Activated naive CD8-positive, alpha-beta T cell treated with anti-CD3 and anti-CD28 coated beads, Interleukin-2, amount 50 U/mL, for 24 hours (primary cell): ENCODE measurements at regions not wholly inside any gene's neighbourhood (a gene's known extent, or its start where the extent isn't known, plus 50 kb on each side); places are given as distances from the start of the nearest gene placed in this dataset.

ENCODE experiments used
- ATAC-seq: fragments of 150-1000 bp; cut with Tn5 transposase; one replicate; pipeline ENCODE4 v1.10.0; 2021
- DNase-seq: peaks from one replicate; pipeline ENCODE4 v3.0.0; 2021
- H3K27ac Mint-ChIP-seq: one replicate; pipeline ENCODE4 v1.8.0; 2021; ENCODE audit warnings: mild to moderate bottlenecking, mixed read lengths
- H3K27me3 Mint-ChIP-seq: one replicate; pipeline ENCODE4 v1.8.0; 2021; ENCODE audit warnings: mixed read lengths
- H3K36me3 Mint-ChIP-seq: one replicate; pipeline ENCODE4 v1.8.0; 2021; ENCODE audit warnings: low read depth, mixed read lengths
- H3K4me1 Mint-ChIP-seq: one replicate; pipeline ENCODE4 v1.8.0; 2021; ENCODE audit warnings: mixed read lengths
- H3K4me3 Mint-ChIP-seq: one replicate; pipeline ENCODE4 v1.8.0; 2021; ENCODE audit warnings: mild to moderate bottlenecking, moderate library complexity, mixed read lengths
- H3K9me3 Mint-ChIP-seq: one replicate; pipeline ENCODE4 v1.8.0; 2021; ENCODE audit warnings: mixed read lengths

DNA sequence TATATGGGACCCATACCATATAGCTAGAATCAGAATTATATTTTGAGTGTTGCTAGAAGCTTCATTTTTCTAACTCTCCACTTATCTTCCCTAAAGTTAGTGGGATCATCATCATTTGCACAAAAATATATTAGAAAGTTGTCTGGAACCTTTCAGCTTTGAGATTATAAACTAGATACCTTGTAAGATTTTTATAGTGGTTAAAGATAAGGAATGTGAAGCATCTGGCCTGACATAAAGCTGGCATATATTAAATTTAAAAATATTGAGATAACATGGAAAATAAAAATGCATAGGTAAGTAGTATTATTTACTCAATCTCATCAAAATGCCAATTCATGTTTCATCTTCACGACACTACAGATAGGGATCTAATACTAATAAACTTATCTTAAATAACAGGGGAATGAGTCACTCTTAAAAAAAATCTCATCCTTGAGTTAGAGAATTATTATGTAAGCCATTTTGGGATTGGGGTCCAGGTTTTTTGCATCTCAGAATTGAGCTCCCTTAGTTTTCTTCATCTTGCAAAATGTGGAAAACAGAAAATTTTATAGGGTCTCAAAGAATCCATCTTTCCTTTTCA, 318.5 kb downstream of the KCNC2 start:
- Mint-ChIP-seq H3K9me3 (no peaks in the 10 kb centered on the region), H3K4me1 (peaks cover 30% of the 10 kb centered on the region), H3K27ac (no peak overlapping the region), H3K36me3 (no peaks in the 10 kb centered on the region), H3K4me3 (no peak overlapping the region), H3K27me3 (no peaks in the 10 kb centered on the region)
- DNase-seq, result no peak
- ATAC-seq, result no peak

DNA sequence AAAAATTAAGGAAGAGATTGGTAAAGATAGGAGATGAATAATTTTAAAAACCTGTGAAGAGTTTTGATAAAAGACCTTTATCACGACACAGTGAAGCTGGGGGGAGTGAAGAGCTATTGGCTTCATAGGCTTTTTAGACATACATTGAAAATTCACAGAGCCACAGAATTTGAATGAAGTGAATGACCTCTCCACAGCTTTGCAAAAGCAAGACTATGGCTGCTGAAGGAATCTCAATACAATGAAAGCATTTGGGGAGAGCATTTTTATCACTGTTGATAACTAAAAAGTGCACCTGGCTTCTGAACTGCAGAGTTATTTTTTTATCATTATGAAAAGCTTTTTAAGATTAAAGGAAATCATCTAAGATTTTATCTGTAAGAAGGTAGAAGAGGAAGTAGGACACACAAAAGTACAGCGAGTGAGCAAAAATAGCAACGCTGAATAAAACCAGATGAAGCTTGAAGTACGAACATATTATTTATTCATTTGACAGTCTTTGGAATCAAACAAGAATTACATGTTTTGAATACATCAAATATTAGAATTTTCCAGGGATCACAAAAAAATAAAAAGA, 317.5 kb downstream of the KCNC2 start:
- Mint-ChIP-seq H3K4me1 (peaks cover 30% of the 10 kb centered on the region), H3K36me3 (no peaks in the 10 kb centered on the region), H3K9me3 (no peaks in the 10 kb centered on the region), H3K4me3 (peak overlapping the region; percentile 12), H3K27me3 (no peaks in the 10 kb centered on the region), H3K27ac (no peak overlapping the region)
- ATAC-seq (no peak), DNase-seq (no peak)

DNA sequence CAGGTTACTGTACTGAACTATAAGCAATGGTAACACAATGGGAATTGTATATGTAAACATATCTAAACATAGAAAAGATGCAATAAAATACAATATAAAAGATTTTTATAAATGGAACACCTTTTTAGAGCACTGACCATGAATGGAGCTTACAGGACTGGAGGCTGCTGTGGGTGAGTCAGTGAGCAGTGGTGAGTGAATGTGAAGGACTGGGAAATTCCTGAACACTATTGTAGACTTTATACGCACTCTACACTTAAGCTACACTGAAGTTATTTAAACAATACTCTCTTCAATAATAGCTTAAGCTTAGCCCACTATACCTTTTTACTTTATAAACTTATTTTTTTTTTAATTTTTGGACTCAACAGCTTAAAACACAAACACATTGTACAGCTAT, 313.5 kb downstream of the KCNC2 start:
- no peak for ATAC-seq
- Mint-ChIP-seq H3K36me3 (no peaks in the 10 kb centered on the region), H3K27ac (no peak overlapping the region)

DNA sequence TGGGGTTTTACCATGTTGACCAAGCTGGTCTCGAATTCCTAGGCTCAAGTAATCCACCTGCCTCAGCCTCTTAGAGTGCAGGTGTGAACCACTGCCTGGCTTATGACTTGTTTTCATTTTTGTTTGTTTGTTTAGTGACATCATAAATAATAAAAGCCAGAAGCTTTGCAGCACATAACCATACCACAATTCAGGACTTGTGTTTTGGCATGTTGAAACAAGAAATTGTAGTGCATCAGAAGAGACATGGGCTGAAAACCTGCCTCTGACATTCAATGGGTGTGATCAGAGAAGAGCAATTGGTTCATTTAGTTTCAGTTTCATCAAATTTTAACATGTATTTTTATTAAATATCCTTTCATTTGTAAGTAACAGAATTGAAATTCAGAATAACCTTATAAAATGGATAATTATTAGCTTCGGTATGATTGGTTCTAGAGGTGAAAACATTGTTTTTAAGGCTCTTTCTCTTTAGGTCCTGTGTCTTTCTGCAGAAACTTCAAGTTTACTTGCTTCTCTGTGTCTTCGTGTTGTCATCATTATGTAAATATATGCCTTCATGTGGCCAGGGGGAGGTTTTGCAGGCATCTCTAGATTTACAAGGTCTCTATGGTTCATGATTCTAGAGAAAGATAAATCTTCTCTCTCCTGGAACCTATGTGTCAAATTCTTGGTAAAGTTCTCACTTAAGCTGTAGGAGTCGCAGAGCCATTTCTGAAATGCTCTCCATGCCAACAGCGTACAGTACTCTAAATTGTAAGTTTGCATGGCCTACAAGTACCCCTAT, 312.0 kb downstream of the KCNC2 start:
- H3K27me3 Mint-ChIP-seq, result no peaks in the 10 kb centered on the region

More for the DNA sequence above, 313.5 kb downstream of the KCNC2 start:
- DNase-seq, result no peak
- Mint-ChIP-seq H3K9me3 (no peaks in the 10 kb centered on the region), H3K27me3 (no peaks in the 10 kb centered on the region), H3K4me3 (no peak overlapping the region), H3K4me1 (peaks cover 37% of the 10 kb centered on the region)

DNA sequence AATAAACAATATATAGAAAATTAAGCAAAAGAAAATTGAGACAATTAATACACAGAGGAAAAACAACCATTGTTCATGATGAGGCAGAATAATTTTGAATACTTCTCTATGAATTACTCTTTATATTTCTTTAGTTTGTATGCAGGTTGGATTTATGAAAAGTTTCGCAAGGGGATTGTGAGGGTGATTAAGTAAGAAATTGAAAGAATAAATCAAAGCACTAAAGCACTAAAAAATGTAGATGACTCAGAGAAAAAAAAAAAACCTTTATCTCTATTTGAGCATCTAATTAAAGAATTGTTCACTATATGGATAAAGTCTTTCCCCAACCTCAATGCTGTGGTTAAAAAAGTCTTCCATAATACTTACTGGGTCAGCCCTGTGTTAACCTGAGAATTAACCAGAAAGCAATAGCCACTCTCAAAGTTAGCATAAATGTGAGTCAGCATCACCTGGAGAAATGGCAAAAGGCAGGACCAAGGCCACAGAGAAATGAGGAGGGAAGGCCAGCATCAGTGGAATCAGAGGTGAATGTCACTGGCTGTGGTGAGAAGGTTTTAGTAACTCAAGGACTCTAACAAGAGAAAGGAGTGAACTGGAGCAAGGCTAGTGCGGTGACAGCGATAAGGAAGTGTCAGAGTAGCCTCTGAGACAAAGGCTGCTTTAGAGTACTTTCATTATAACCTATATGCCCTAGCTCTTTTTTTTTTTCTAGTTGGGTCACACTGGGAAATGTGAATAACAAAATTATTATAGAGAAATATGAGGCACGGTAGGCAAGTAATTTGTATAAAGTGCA, 310.4 kb downstream of the KCNC2 start:
- H3K27me3 Mint-ChIP-seq, result no peaks in the 10 kb centered on the region
- H3K4me1 Mint-ChIP-seq, result peaks cover 24% of the 10 kb centered on the region
- H3K27ac Mint-ChIP-seq, result peak overlapping the region; percentile 36
- no peak overlapping the region for H3K4me3 Mint-ChIP-seq
- ATAC-seq (peak; percentile 50), DNase-seq (no peak)
- H3K9me3 Mint-ChIP-seq, result no peaks in the 10 kb centered on the region
- no peaks in the 10 kb centered on the region for H3K36me3 Mint-ChIP-seq

More for the DNA sequence above, 312.0 kb downstream of the KCNC2 start:
- H3K4me1 Mint-ChIP-seq, result peaks cover 25% of the 10 kb centered on the region
- H3K9me3 Mint-ChIP-seq, result no peaks in the 10 kb centered on the region
- H3K4me3 Mint-ChIP-seq, result no peak overlapping the region
- ATAC-seq (peak; percentile 33), DNase-seq (no peak)
- H3K27ac Mint-ChIP-seq, result peak overlapping the region; percentile 56
- H3K36me3 Mint-ChIP-seq, result no peaks in the 10 kb centered on the region

DNA sequence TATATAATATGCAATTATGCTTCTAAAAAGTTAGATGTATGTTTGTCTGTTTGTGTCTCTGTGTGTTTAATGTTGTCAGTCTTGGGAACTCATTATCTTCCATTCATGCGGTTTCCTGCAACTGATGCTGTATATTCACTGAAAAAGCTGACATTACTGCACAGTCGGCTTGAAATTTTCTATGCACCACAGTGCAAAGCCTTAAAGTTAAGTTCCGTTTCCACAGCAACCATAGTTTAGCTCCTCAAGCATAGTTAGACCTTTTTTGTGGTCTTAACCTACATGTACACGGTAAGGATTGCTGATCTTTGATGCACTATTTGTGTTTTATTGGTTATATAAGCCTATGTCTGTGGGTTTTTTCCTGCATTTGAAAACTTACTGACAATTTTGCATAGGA, 309.4 kb downstream of the KCNC2 start:
- DNase-seq, result no peak
- Mint-ChIP-seq H3K4me3 (no peak overlapping the region), H3K27ac (no peak overlapping the region), H3K4me1 (peaks cover 24% of the 10 kb centered on the region), H3K27me3 (no peaks in the 10 kb centered on the region), H3K9me3 (no peaks in the 10 kb centered on the region), H3K36me3 (no peaks in the 10 kb centered on the region)
- ATAC-seq, result no peak

DNA sequence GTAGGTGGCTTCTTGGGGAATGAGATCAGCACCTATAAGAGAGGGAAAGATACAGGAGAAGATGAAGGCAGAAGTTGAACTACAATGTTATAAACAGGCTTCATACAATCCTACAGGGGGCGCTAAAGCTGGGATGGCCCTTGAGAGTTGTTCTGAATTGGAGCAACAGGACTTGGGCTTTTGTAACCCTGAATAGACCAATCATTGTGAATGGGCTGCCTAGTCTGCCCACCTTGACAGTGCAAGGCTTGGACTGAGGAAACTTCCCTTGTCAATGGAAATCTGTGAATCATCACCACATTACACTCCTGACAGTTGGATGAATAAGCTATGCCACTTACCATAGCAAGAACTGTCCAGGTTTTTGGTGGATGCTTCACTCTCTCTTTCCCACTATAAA, 306.1 kb downstream of the KCNC2 start:
- Mint-ChIP-seq H3K27ac (no peak overlapping the region), H3K27me3 (no peaks in the 10 kb centered on the region), H3K36me3 (no peaks in the 10 kb centered on the region), H3K4me3 (no peak overlapping the region), H3K4me1 (peaks cover 22% of the 10 kb centered on the region), H3K9me3 (no peaks in the 10 kb centered on the region)
- DNase-seq, result no peak
- peak; percentile 81 for ATAC-seq

DNA sequence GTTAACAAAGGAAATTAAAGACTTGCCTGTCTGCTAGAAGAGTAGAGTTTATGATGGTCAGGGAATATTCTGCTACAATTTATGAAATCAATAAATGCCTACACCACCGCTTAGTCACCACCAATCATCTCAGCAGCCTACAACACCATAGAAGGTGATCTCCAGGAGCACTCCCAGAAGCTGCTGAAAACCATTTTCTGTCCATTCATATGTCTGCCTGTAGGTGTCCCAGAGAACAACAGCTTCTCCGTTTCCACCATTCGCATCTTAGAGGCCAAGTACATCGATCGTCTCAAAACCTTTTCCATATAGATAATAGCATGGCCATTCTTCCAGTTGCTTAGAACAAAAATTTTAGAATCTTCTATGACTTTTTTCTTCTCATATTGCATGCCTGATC, 303.4 kb downstream of the KCNC2 start:
- ATAC-seq (no peak), DNase-seq (no peak)
- Mint-ChIP-seq H3K4me3 (no peak overlapping the region), H3K27me3 (no peaks in the 10 kb centered on the region), H3K9me3 (no peaks in the 10 kb centered on the region), H3K27ac (no peak overlapping the region), H3K4me1 (no peaks in the 10 kb centered on the region), H3K36me3 (no peaks in the 10 kb centered on the region)

DNA sequence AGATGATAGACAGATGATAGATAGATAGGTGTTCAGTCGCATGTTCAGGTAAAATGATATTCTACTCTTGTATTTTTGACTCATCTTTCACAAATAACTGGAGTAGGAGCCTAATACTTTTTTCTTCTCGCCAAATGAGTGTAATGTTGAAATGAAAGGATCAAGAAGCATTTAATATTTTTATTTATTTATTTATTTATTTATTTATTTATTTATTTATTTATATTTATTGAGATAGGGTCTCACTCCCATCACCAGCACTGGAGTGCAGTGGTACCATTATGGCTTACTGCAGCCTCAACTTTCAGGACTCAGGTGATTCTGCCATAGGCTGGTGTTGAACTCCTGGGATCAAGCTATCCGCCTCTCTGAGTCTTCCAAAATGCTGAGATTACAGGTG, 298.8 kb downstream of the KCNC2 start:
- no peak overlapping the region for H3K4me3 Mint-ChIP-seq
- no peaks in the 10 kb centered on the region for H3K9me3 Mint-ChIP-seq
- ATAC-seq (no peak), DNase-seq (no peak)
- no peak overlapping the region for H3K27ac Mint-ChIP-seq
- no peaks in the 10 kb centered on the region for H3K27me3 Mint-ChIP-seq
- H3K36me3 Mint-ChIP-seq, result no peaks in the 10 kb centered on the region
- no peaks in the 10 kb centered on the region for H3K4me1 Mint-ChIP-seq

DNA sequence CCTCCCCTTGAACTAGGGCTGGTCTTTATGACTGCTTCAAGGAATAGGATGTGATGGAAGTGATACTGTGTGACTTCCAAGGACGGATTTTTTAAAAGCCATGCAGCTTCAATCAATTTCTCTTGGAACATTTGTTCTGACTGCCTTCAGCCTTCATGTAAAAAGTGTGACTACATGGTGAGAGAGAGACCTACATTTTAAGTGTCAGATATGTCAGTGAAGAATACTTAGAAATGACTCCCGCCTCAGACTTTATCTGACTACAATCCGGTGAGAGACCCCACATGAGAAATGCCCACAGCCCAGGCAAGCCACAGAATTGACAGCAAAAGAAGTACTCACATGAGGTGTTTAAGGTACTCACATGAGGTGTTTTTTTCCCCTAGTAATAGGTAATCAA, 295.3 kb downstream of the KCNC2 start:
- Mint-ChIP-seq H3K4me1 (no peaks in the 10 kb centered on the region), H3K9me3 (no peaks in the 10 kb centered on the region), H3K27me3 (no peaks in the 10 kb centered on the region), H3K4me3 (no peak overlapping the region), H3K27ac (no peak overlapping the region), H3K36me3 (no peaks in the 10 kb centered on the region)
- DNase-seq (no peak), ATAC-seq (no peak)

DNA sequence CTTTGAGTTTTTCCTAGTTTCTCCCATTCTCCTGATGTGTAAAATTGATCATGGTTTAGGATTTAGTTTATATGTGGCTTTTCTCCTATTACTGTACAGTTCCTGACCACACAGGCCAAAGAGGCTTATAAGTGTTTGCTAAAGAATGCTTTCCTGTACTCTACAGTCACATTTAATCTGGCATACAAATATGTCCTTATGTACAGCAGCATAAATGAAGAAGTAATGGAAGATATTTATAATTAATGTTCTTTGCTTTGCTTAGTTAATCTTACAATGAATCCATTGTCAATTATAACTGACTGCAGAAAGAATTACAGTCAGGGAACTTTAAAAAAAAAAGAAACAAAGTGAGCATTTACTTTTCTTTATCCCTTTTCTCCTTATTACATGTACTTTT, 293.9 kb downstream of the KCNC2 start:
- ATAC-seq, result no peak
- H3K36me3 Mint-ChIP-seq, result no peaks in the 10 kb centered on the region
- H3K9me3 Mint-ChIP-seq, result peaks cover under 1% of the 10 kb centered on the region
- DNase-seq, result no peak
- no peaks in the 10 kb centered on the region for H3K27me3 Mint-ChIP-seq
- H3K4me1 Mint-ChIP-seq, result no peaks in the 10 kb centered on the region
- H3K4me3 Mint-ChIP-seq, result no peak overlapping the region
- H3K27ac Mint-ChIP-seq, result no peak overlapping the region

DNA sequence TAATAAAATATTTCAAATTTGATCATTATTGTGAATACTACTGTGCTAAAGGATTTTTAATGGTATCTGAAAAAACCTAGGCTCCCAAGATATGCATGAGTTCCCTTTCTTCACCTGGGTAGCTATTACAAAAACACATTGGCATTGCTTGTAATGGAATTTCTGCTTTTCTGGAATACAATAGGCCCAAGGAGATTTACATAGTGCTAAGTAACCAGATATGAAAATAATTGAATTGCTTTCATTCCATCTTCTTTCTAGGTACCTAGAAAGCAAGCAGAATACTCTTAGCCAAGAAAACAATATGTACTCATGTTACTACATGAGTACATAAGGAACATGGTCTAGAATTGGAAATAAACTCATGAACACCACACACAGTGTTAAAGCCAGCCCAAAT, 291.9 kb downstream of the KCNC2 start:
- Mint-ChIP-seq H3K4me1 (no peaks in the 10 kb centered on the region), H3K36me3 (no peaks in the 10 kb centered on the region), H3K4me3 (no peak overlapping the region), H3K27me3 (no peaks in the 10 kb centered on the region), H3K9me3 (peaks cover 5% of the 10 kb centered on the region), H3K27ac (no peak overlapping the region)
- ATAC-seq (no peak), DNase-seq (no peak)

DNA sequence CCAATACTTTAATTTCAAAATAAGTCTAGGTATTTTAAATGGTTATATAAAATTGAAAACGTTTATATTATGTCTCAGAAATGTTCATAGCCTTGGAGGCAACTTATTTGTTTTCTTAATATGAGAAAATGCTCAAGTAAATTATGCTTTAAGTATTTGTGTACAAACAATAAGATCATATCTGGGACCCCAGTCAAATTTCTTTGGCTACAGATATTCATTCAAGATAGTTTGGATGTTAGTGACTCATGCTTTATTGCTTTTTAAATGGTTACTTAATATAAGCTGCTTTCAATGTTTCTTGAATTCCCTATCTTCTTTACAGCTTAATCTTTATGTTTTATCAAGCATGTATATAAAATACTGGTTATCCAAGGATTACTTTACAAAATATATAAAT, 291.3 kb downstream of the KCNC2 start:
- H3K36me3 Mint-ChIP-seq, result no peaks in the 10 kb centered on the region
- no peaks in the 10 kb centered on the region for H3K27me3 Mint-ChIP-seq
- ATAC-seq, result no peak
- H3K4me3 Mint-ChIP-seq, result no peak overlapping the region
- no peak overlapping the region for H3K27ac Mint-ChIP-seq
- no peak for DNase-seq
- H3K9me3 Mint-ChIP-seq, result peaks cover 5% of the 10 kb centered on the region
- no peaks in the 10 kb centered on the region for H3K4me1 Mint-ChIP-seq

DNA sequence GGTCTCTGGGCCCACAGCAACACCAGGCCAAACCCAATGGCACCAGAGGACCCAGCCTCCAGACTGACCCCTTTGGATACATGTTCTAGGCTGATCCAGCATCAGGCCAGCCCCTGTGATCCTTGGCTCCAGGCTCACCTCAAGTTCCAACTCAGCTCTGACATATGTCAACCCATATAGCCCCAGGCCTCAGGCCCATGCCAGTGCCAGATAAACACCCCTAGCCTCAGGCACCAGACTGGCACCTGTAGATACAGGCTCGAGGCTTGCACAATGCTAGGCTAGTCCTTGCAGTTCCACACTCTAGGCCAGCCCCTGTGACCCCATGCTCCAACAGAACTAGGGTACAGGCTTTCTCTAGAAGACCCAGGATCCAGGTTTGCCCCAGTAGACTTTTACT, 287.5 kb downstream of the KCNC2 start:
- no peaks in the 10 kb centered on the region for H3K27me3 Mint-ChIP-seq
- no peak overlapping the region for H3K27ac Mint-ChIP-seq
- no peaks in the 10 kb centered on the region for H3K4me1 Mint-ChIP-seq
- no peak overlapping the region for H3K4me3 Mint-ChIP-seq
- ATAC-seq, result no peak
- peaks cover 10% of the 10 kb centered on the region for H3K9me3 Mint-ChIP-seq
- peaks cover 2% of the 10 kb centered on the region for H3K36me3 Mint-ChIP-seq
- no peak for DNase-seq

DNA sequence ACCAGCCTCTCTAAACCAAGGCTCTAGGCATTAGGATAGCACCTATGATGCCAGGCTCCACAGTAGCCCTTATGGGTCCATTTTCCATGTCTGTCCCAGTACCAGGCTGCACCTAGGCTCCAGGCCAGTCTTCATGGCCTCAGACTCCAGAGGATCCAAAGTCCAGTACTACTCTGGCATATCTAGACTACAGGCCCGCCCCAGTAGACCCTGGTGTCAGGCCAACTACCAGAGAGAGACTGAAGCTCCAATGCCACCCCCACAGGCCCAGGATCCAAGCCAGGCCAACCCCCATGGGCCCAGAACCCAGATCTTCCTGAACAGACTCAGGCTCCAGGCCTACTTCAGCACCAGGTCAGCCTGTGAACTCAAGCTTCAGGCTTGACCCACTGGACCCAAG, 287.0 kb downstream of the KCNC2 start:
- Mint-ChIP-seq H3K27ac (no peak overlapping the region), H3K27me3 (no peaks in the 10 kb centered on the region), H3K9me3 (peaks cover 10% of the 10 kb centered on the region), H3K36me3 (peaks cover 2% of the 10 kb centered on the region), H3K4me1 (no peaks in the 10 kb centered on the region), H3K4me3 (no peak overlapping the region)
- DNase-seq (no peak), ATAC-seq (no peak)
